ENCODE measurements at regions not wholly inside any gene's neighbourhood (a gene's known extent, or its start where the extent isn't known, plus 50 kb on each side); places are given as distances from the start of the nearest gene placed in this dataset.
"Not testable (repeated sequence)": the region's sequence is repeated elsewhere in the genome, so short reads cannot be mapped to it uniquely, and the experiment has no call there.

DNA sequence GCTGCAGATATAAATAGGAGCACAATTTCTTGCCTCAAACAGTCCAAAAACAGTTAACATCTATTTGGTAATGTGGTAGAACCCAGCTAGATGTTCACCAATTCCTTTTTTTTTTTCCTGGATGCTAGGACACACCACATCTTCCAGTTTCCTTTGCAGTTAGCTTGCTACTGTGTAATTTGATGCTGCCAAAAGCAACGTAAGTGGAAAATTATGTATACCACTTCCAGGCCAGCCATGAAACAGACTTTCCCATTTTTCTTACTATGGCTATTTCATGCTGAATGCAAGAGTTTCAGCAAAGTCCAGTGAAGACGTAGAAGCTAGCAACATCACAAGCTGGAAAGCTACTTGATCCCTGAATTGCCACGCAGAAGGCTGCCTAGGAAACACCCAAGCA lies 667.2 kb downstream of the TLE1 start:
- TF ChIP-seq, protein P1, sequence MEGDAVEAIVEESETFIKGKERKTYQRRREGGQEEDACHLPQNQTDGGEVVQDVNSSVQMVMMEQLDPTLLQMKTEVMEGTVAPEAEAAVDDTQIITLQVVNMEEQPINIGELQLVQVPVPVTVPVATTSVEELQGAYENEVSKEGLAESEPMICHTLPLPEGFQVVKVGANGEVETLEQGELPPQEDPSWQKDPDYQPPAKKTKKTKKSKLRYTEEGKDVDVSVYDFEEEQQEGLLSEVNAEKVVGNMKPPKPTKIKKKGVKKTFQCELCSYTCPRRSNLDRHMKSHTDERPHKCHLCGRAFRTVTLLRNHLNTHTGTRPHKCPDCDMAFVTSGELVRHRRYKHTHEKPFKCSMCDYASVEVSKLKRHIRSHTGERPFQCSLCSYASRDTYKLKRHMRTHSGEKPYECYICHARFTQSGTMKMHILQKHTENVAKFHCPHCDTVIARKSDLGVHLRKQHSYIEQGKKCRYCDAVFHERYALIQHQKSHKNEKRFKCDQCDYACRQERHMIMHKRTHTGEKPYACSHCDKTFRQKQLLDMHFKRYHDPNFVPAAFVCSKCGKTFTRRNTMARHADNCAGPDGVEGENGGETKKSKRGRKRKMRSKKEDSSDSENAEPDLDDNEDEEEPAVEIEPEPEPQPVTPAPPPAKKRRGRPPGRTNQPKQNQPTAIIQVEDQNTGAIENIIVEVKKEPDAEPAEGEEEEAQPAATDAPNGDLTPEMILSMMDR (IDR thresholded peaks at IDR 0.05) = no peak
- no peak overlapping the region for H3K27ac ChIP-seq
- no peaks in the 10 kb centered on the region for H3K4me1 ChIP-seq
- H3K4me3 ChIP-seq = no peak overlapping the region
- intact Hi-C loops (cut with DNase I) = no loop called here
- no peaks in the 10 kb centered on the region for H3K27me3 ChIP-seq
- no peaks in the 10 kb centered on the region for H3K9me3 ChIP-seq
- no peak overlapping the region for H3K9ac ChIP-seq (ENCODE audit: low read depth in 2 of 2, low read length in 2 of 2)
- DNase-seq = no peak
- H3K36me3 ChIP-seq = no peaks in the 10 kb centered on the region

- H3K9me3 ChIP-seq; H3K36me3 ChIP-seq; H3K4me1 ChIP-seq; H3K27ac ChIP-seq; H3K27me3 ChIP-seq; DNase-seq; H3K4me3 ChIP-seq; intact Hi-C loops (cut with DNase I); H3K9ac ChIP-seq (ENCODE audit: low read depth in 2 of 2, low read length in 2 of 2): not testable (repeated sequence)
Measured at GRCh38 chr9:81014945-81015344, 674.4 kb downstream of the TLE1 start.

GRCh38 chr9:81013191-81013590 lies 676.2 kb downstream of the TLE1 start:
- intact Hi-C loops (cut with DNase I); H3K36me3 ChIP-seq; H3K9me3 ChIP-seq; H3K4me1 ChIP-seq; H3K9ac ChIP-seq (ENCODE audit: low read depth in 2 of 2, low read length in 2 of 2); DNase-seq; H3K27me3 ChIP-seq; H3K27ac ChIP-seq; H3K4me3 ChIP-seq: not testable (repeated sequence)

- no peak overlapping the region for H3K9ac ChIP-seq (ENCODE audit: low read depth in 2 of 2, low read length in 2 of 2)
- H3K36me3 ChIP-seq = no peaks in the 10 kb centered on the region
- no peaks in the 10 kb centered on the region for H3K9me3 ChIP-seq
- no peaks in the 10 kb centered on the region for H3K27me3 ChIP-seq
- no peak for DNase-seq
- H3K4me1 ChIP-seq = no peaks in the 10 kb centered on the region
- H3K27ac ChIP-seq = no peak overlapping the region
- intact Hi-C loops (cut with DNase I) = no loop called here
- TF ChIP-seq, protein P1 (IDR thresholded peaks at IDR 0.05) = no peak
- H3K4me3 ChIP-seq = no peak overlapping the region
Measured at GRCh38 chr9:81002906-81003305, 686.4 kb downstream of the TLE1 start.

DNA sequence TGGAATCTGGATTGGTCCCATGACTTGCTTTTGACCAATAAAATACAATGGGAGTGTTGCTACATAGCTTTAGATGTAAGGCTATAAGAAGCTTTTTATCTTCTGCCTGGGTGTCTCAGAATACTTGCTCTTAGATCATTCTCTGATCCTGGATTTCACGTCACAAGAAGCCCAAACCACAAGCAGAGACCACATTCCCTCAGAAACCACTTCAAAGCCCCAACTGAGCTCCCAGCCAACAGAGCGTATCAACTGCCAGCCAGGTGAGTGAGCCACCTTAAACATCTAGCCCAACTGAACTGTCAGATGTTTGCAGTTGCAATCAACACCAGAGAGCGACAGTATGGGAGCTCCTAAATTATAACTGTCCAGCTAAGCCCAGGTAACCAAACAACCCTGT lies 687.1 kb downstream of the TLE1 start:
- no peak for DNase-seq
- Histone ChIP-seq H3K4me1 (no peaks in the 10 kb centered on the region), H3K9ac (ENCODE audit: low read depth in 2 of 2, low read length in 2 of 2) (no peak overlapping the region), H3K27ac (no peak overlapping the region), H3K4me3 (no peak overlapping the region), H3K27me3 (no peaks in the 10 kb centered on the region), H3K36me3 (no peaks in the 10 kb centered on the region), H3K9me3 (no peaks in the 10 kb centered on the region)
- intact Hi-C loops (cut with DNase I) = no loop called here
- TF ChIP-seq, protein P1 (IDR thresholded peaks at IDR 0.05) = no peak

- TF ChIP-seq, protein P1 (IDR thresholded peaks at IDR 0.05) = no peak
Measured at GRCh38 chr9:80995759-80996158, 693.6 kb downstream of the TLE1 start.

DNA sequence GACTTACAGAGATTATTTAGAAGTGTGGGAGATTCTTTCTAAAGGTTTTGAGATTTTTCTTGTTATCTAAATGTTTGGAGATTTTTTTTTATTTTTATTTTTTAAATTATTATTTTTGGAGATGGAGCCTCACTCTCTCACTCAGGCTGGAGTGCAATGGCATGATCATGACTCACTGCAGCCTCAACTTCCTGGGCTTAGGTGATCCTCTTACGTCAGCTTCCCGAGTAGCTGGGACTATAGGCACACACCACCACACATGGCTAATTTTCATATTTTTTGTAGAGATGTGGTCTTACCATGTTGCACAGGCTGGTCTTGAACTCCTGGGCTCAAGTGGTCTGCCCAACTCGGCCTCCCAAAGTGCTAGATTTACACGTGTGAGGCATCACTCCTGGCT lies 694.5 kb downstream of the TLE1 start:
- H3K4me3 ChIP-seq = no peak overlapping the region
- intact Hi-C loops (cut with DNase I) = no loop called here
- no peaks in the 10 kb centered on the region for H3K9me3 ChIP-seq
- no peak overlapping the region for H3K9ac ChIP-seq (ENCODE audit: low read depth in 2 of 2, low read length in 2 of 2)
- TF ChIP-seq, protein P1 (IDR thresholded peaks at IDR 0.05) = no peak
- H3K4me1 ChIP-seq = no peaks in the 10 kb centered on the region
- H3K36me3 ChIP-seq = no peaks in the 10 kb centered on the region
- H3K27me3 ChIP-seq = no peaks in the 10 kb centered on the region
- H3K27ac ChIP-seq = no peak overlapping the region
- DNase-seq = no peak

More at GRCh38 chr9:80995759-80996158, 693.6 kb downstream of the TLE1 start:
- no peaks in the 10 kb centered on the region for H3K4me1 ChIP-seq
- H3K36me3 ChIP-seq = no peaks in the 10 kb centered on the region
- DNase-seq = no peak
- no peak overlapping the region for H3K9ac ChIP-seq (ENCODE audit: low read depth in 2 of 2, low read length in 2 of 2)
- H3K4me3 ChIP-seq = no peak overlapping the region
- intact Hi-C loops (cut with DNase I) = no loop called here
- no peaks in the 10 kb centered on the region for H3K9me3 ChIP-seq
- no peak overlapping the region for H3K27ac ChIP-seq
- H3K27me3 ChIP-seq = no peaks in the 10 kb centered on the region

DNA sequence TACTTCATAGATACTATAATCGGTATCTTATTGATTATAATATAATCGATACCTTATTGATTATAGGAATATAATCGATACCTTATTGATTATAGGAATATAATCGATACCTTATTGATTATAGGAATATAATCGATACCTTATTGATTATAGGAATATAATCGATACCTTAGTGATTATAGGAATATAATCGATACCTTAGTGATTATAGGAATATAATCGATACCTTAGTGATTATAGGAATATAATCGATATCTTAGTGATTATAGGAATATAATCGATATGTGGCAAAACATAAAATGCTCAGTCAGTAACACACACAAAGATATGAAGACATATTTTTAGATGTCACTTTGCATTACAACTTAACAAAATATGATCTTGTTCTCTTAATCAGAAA lies 703.8 kb downstream of the TLE1 start:
- H3K36me3 ChIP-seq; intact Hi-C loops (cut with DNase I); H3K9ac ChIP-seq (ENCODE audit: low read depth in 2 of 2, low read length in 2 of 2); DNase-seq; H3K9me3 ChIP-seq; H3K4me3 ChIP-seq; H3K27me3 ChIP-seq; H3K4me1 ChIP-seq; H3K27ac ChIP-seq: not testable (repeated sequence)
